SH-SY5Y (cell line): ENCODE measurements at regions not wholly inside any gene's neighbourhood (a gene's known extent, or its start where the extent isn't known, plus 50 kb on each side); places are given as distances from the start of the nearest gene placed in this dataset.

Experiments used
- GATA2 ChIP-seq: IDR thresholded peaks from 2 replicates; pipeline ENCODE4 v1.6.1; 2011; ENCODE audit warnings: mild to moderate bottlenecking, low read depth, low read length
- GATA3 ChIP-seq: IDR thresholded peaks from 2 replicates; pipeline ENCODE4 v1.6.1; 2011; ENCODE audit warnings: low read depth, mild to moderate bottlenecking, low read length, moderate library complexity

DNA sequence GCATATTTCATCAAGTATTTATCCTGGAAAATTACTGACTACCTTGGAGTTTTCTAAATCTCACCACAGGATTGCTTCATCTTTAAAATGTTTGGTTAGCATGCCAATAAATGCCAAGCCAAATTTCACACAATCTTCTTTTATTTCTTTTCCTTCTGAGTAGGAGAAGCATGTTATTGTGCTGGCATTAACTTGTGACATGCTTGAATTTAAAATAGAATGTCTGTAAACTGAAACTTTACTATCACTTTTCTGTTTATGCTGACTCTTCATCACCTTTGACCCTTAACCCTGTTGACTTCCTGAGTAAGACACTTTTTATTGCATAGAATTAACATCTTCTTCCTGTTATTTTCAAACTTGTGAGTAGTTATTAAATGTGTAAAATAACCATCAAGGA is 56.2 kb upstream of the LRRTM4 start:
- TF ChIP-seq GATA2 (no peak), GATA3 (no peak)

DNA sequence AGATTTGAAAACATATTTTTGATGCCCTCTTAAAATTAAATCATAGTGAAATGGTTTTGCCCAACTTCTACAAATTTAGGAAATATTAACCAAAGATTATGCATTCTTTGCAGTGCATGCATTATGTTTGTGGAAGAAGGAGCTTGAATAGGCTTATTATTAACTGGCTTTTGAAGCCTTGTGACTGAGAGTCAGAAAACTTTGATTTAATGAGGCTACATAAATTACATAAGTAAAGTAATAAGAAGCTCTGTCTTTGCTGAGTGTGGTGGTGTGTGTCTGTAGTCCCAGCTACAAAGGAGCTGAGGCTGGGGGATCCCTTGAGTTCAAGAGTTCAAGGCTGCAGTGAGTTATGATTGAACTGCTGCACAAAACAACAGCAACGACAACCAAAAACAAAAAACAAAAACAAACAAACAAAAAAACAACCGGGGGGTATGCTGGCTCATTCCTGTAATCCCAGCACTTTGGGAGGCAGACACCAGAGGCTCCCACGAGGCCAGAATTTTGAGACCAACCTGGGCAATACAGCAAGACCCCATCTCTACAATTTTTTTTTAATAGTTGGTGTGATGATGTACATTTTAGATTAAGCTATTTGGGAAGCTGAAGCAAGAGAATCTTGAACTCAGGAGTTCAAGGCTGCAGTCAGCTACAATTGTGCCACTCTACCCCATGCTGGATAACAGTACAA is 57.0 kb upstream of the LRRTM4 start:
- TF ChIP-seq GATA2 = no peak
- TF ChIP-seq GATA3 = no peak

DNA sequence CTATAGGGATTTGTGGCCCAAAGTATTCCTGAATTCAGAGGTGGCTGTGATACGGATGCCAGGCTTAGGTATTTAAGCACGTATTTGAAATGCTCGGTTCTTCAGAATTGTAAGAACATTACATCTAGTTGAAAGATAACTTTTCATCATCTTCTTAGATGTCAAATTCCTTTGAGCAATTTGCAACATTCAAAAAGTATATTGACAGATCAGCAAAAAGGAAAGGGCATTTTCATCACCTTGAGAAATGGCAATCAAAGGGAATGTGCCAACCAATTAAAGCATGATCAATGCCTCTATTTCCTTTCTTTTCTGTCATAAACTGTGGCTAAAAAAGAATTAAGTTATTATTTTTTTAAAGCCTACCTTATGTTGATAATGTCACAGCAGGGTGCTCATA is 66.3 kb upstream of the LRRTM4 start:
- TF ChIP-seq GATA2 (no peak), GATA3 (no peak)

DNA sequence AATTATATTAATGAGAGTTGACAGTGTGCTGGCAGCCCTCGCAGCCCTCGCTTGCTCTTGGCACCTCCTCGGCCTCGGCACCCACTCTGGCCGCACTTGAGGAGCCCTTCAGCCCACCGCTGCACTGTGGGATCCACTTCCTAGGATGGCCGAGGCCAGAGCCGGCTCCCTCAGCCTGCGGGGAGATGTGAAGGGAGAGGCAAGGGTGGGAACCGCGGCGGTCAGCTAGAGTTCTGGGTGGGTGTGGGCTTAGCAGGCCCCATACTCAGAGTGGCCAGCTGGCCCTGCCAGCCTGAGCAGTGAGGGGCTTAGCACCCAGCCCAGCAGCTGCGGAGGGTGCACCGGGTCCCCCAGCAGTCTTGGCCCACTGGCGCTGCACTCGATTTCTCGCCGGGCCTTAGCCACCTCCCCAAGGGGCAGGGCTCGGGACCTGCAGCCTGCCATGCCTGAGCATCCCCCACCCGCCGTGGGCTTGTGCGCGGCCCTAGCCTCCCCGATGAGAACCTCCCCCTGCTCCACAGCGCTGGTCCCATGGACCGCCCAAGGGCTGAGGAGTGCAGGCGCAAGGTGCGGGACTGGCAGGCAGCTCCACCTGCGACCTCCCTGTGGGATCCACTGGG is 68.2 kb upstream of the LRRTM4 start:
- no peak for TF ChIP-seq GATA3
- TF ChIP-seq GATA2 = no peak

DNA sequence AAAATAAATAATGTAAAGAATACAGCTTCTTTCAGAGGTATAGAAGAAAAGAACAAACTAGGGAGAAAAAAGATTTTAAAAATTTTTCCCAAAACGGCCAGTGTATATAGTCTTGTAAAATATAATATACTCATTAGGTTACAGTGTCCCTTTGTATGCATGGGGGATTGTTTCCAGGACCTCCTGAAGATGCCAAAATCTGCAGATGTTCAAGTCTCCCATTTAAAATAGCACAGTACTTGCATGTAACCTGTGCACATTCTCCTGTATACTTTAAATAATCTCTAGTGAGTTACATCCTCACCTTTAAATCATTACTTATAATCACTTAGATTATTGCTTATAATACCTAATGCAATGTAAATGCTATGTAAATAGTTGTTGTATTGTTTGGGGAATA is 80.6 kb upstream of the LRRTM4 start:
- TF ChIP-seq GATA3 (no peak), GATA2 (no peak)

DNA sequence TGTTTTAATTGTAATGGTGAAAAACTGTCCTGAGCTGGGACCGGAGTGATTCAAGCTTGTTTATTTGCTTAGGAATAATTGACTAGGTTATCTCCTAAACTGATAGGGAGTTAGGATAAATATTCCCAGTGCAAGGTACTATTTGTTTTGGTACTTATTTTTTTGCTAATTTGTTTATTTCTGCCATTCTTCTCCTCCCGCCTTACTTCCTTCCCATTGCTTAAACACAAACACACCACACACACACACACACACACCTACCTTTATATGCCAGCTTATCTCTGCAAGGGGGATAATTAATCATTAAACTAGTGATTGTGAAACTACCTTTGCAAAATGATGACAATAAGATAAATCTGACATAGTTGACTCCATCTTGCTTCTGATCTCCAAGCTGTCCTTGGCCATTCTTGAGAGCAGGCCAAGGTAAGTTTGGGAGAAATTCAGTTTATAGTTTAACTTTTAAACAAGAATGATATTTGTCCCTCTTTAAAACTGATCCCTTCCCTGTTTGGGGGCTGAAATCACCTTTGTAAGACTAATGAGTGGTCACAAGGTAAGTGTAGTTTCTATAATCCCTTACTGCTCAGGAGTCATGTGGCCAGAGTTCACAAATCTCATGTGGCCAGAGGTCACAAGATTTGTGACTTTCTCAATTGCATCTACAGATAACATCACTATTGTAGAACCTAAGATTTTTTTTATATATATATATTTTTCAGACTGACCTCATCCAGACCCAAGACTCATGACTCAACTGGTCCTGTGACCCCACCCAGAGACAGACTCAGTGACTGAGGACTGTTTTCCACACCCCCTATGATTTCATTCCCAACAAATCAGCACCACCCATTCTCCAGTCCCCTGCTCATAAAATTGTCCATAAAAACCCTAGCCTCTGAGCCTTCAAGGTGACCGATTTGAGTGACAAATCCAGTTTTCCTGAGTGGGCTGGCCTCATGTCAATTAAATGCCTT is 83.1 kb upstream of the LRRTM4 start:
- TF ChIP-seq GATA2 (no peak), GATA3 (no peak)

DNA sequence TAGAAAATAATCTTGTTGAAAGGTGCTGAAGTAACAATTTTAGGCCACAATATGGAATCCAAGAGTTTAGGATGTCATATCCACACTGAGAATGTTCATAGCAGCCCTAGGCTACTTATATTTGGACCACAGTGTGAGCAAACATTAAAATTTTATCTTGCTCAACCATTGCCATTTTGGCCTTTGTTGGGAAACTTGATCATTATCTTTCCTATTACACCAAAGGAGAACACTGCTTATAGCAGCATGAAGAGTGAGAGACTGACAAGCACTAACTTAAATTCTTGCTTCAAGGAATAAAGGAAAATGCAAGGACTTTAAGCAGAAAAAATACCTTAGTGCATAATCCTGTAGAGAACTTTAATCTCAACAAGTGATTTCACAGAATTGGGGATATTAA is 86.3 kb upstream of the LRRTM4 start:
- TF ChIP-seq GATA2 = no peak
- no peak for TF ChIP-seq GATA3

DNA sequence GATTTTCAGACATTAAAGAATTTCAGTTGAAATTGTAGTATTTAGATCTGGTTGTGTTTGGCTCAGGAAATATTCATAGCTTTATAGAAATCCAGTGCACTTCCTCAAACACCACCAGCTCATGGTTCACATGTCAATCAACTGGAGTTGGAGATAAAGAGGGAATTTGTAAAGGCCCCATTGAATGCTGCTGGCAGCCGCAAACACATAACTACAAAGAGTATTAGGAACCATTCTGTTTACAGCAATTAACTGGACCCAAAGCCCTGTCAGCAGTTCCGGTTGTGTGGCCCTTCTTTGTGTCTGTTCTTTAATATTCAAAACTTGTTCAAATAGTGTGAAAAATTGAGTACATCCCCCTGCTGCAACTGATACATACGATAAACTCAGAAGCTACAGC is 107.4 kb upstream of the LRRTM4 start:
- no peak for TF ChIP-seq GATA3
- no peak for TF ChIP-seq GATA2

DNA sequence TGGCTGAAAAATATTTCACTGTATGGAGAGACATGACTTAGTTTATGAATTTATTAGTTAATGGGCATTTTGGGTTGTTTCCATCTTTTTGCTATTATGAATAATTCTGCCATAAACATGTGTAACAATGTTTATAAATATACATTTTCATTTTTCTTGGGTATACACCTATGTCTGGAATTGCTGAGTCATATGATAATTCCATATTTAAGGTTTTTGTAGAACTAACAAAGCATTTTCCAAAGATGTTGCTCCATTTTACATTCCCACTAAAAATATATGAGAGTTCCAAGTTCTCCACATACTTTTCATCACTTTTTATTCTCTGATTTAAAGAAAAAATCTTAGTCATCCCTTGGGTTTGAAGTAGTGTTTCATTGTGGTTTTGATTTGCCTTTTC is 108.8 kb upstream of the LRRTM4 start:
- no peak for TF ChIP-seq GATA2
- no peak for TF ChIP-seq GATA3

DNA sequence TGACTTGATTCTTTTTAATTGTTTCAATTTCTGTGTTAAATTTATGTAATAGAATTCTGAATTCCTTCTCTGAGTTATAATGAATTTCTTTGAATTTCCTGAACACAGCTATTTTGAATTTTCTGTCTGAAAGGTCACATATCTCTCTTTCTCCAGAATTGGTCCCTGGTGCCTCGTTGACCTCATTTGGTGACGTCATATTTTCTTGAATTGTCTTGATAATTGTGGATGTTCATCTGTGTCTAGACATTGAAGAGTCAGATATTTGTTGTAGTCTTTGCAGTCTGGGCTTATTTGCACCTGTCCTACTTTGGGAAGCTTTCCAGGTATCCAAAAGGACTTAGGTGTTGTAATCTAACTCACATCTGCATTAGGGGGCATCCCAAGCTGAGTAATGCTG is 111.4 kb upstream of the LRRTM4 start:
- TF ChIP-seq GATA3 (no peak), GATA2 (no peak)

DNA sequence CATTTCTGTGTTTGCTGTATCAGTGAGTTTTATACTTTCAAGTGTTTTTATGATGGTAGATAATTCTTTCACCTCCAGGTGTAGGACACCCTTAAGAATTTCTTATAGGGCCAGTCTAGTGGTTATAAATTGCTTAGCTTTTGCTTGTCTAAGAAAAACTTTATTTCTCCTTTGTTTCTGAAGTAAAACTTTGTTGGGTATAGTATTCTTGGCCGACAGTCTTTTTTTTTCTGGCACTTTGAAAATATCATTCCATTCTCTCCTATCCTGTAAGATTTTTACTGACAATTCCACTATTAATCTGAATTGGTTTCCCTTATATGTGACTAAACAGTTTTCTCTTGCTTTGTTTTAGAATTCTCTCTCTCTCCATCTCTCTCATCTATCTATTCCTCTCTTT is 118.7 kb upstream of the LRRTM4 start:
- TF ChIP-seq GATA3 = no peak
- no peak for TF ChIP-seq GATA2

DNA sequence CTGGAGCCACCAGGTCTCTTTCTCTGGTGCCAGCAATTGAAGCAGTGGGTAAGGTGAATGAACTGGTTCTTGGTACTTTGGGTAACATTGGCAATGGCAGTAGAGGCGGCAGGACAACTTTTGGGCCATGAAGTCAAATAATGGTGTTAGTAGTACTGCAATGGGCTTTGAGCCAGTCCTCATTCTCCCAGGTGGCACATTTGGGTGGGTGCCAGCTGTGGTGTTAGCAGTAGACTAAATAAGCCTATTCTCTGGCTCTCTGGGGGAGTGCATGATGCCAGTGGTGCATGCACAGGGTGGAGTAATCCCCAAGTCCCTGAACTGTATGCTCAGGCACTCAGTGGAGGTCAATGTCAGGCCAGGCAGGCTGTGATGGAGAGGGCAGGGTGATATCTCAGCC is 120.2 kb upstream of the LRRTM4 start:
- TF ChIP-seq GATA2 = no peak
- no peak for TF ChIP-seq GATA3

DNA sequence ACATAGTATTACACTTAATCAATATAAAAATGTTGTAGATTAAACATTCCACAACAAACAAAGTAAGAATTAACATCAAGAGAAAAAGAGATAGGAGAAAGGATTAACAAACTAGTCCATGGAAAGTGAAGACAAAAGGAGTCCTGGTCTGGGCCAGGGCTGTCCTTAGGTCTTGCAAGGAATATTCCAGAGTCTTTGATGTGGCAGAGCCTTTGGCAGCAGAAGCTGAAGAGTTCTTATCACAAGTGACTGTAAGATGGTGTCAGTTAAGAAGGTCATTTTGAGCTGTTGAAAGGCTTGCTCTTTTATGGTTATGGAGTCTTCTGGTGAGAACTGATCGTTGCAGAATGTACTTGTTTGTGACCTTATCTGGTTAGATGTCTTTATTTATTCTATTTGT is 127.7 kb upstream of the LRRTM4 start:
- TF ChIP-seq GATA2 (no peak), GATA3 (no peak)

DNA sequence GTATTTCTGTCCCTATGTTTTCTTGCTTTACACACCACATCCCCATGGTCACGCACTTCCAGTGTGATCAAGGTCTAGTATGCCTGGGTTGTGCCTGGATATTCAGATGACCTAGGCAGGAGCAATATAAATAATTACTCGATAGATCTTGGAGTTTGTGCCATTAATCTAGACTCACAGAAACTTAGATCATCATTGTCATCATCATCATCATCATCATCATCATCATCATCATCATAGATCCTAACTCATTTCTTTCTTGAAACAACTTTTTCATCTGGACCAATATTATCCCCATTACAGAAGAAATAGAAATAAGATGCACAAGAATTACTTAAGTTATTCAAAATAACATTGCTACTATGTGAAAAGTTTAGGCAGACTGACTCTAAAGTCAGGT is 130.3 kb upstream of the LRRTM4 start:
- no peak for TF ChIP-seq GATA3
- TF ChIP-seq GATA2 = no peak

DNA sequence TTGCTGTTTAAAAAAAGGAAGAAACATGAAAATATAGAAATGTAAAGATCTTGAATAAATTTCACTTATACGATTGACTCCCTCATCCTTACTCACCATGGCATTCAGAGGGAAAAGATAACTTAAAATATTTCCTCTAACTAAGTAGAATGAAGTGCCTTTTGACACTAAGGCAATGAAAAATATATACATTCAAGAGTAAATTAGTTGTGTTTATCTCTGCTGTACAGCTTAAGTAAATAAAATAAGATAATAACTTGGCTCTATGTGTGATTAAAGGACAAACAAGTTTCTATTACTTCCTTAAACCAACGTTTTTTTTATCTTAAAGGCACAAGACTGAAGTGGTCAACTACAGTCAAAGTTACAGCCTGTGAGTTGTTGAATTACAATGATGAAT is 142.3 kb upstream of the LRRTM4 start:
- TF ChIP-seq GATA3 = no peak
- TF ChIP-seq GATA2 = no peak

DNA sequence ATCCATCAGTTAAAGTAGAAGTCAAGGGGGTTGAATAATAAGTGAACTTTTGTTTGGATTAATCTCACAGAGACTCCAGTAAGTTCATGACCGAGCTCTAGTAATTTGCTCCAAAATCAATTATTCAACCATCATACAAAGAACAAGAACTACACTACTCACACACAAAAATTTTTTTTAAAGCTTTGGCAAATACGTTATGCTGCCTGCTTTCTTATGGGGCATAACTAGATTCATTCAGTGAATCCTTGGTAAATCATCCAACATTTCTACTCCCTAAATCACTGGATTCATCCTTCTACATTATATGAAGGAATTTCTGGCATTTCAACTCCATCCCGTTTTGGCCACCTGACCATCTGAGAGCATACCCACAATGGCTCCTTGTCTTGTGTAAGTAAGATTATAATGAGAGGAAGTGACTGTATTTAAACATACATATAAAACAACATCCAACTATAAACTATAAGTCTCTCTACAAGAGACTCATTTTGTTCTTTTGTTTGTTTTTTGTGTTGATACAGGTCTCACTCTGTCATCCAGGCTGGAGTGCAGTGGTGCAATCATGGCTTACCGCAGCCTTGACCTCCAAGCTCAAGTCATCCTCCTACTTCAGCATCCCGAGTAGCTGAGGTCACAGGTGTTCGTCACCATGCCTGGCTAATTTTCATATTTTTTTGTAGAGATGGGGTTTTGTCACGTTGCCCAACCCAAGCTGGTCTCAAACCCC is 144.2 kb upstream of the LRRTM4 start:
- TF ChIP-seq GATA3 (no peak), GATA2 (no peak)
